KMS-11 (cell line): ENCODE measurements at regions not wholly inside any gene's neighbourhood (a gene's known extent, or its start where the extent isn't known, plus 50 kb on each side); places are given as distances from the start of the nearest gene placed in this dataset.

Source experiments
- H2AFZ ChIP-seq: fragments of 200-600 bp; sonication (generic); 2 replicates; pipeline ENCODE4 v1.6.1; 2016; ENCODE audit warnings: antibody characterized with exemption, mixed run types, low read depth
- H3K27ac ChIP-seq: fragments of 200-600 bp; sonication (generic); 2 replicates; pipeline ENCODE4 v1.6.1; 2016; ENCODE audit warnings: mild to moderate bottlenecking, mixed run types
- H3K27me3 ChIP-seq: fragments of 200-600 bp; sonication (generic); 2 replicates; pipeline ENCODE4 v1.6.1; 2017; ENCODE audit warnings: mild to moderate bottlenecking, low read depth, mixed run types, moderate library complexity; ENCODE audit not compliant: insufficient read depth
- H3K36me3 ChIP-seq: fragments of 200-600 bp; sonication (generic); 2 replicates; pipeline ENCODE4 v1.6.1; 2017; ENCODE audit warnings: mild to moderate bottlenecking, mixed run types; ENCODE audit not compliant: insufficient read depth
- H3K4me1 ChIP-seq: fragments of 200-600 bp; sonication (generic); 2 replicates; pipeline ENCODE4 v1.6.1; 2016; ENCODE audit warnings: mild to moderate bottlenecking, low read depth, mixed run types; ENCODE audit not compliant: poor library complexity, severe bottlenecking
- H3K4me2 ChIP-seq: fragments of 200-600 bp; sonication (generic); 2 replicates; pipeline ENCODE4 v1.7.0; 2016; ENCODE audit warnings: mild to moderate bottlenecking, mixed run types
- H3K4me3 ChIP-seq: fragments of 200-600 bp; sonication (generic); IDR thresholded peaks from 2 replicates; pipeline ENCODE4 v1.6.1; 2017; ENCODE audit warnings: low read depth, low read length, mixed read lengths; ENCODE audit not compliant: insufficient read depth
- H3K79me2 ChIP-seq: fragments of 200-600 bp; sonication (generic); 2 replicates; pipeline ENCODE4 v1.6.1; 2016; ENCODE audit warnings: low read depth, mixed run types; ENCODE audit not compliant: insufficient read depth
- H3K9ac ChIP-seq: fragments of 200-600 bp; sonication (generic); 2 replicates; pipeline ENCODE4 v1.6.1; 2016; ENCODE audit warnings: mild to moderate bottlenecking, mixed run types
- H4K20me1 ChIP-seq: fragments of 200-600 bp; sonication (generic); 2 replicates; pipeline ENCODE4 v1.6.1; 2016; ENCODE audit warnings: mild to moderate bottlenecking, mixed run types; ENCODE audit not compliant: insufficient read depth
- CTCF ChIP-seq: fragments of 200-600 bp; sonication (generic); conservative IDR thresholded peaks from 2 replicates; pipeline ENCODE4 v1.6.1; 2017; ENCODE audit warnings: low read depth, mild to moderate bottlenecking, antibody characterized with exemption, low read length, moderate library complexity, mixed read lengths

- no peak overlapping the region for H3K4me2 ChIP-seq
- no peaks in the 10 kb centered on the region for H3K79me2 ChIP-seq
- no peaks in the 10 kb centered on the region for H4K20me1 ChIP-seq
- no peaks in the 10 kb centered on the region for H3K36me3 ChIP-seq
- TF ChIP-seq CTCF = no peak
- no peaks in the 10 kb centered on the region for H3K4me1 ChIP-seq
- no peak overlapping the region for H2AFZ ChIP-seq
- no peaks in the 10 kb centered on the region for H3K27me3 ChIP-seq
- H3K4me3 ChIP-seq = no peak overlapping the region
- H3K9ac ChIP-seq = no peak overlapping the region
- H3K27ac ChIP-seq = no peak overlapping the region
These were observed 100.1 kb downstream of the ATP23 start for GRCh38 chr12:58041441-58041840.

GRCh38 chr12:58044966-58045365 lies 103.6 kb downstream of the ATP23 start:
- Histone ChIP-seq H3K4me3 (no peak overlapping the region), H3K9ac (no peak overlapping the region), H3K36me3 (no peaks in the 10 kb centered on the region), H3K4me2 (no peak overlapping the region), H3K27me3 (no peaks in the 10 kb centered on the region), H4K20me1 (no peaks in the 10 kb centered on the region), H3K4me1 (no peaks in the 10 kb centered on the region), H2AFZ (no peak overlapping the region), H3K27ac (no peak overlapping the region), H3K79me2 (no peaks in the 10 kb centered on the region)
- no peak for TF ChIP-seq CTCF

- Histone ChIP-seq H3K27ac (no peak overlapping the region), H3K9ac (no peak overlapping the region), H3K4me3 (no peak overlapping the region), H3K4me1 (no peaks in the 10 kb centered on the region), H4K20me1 (no peaks in the 10 kb centered on the region), H3K36me3 (no peaks in the 10 kb centered on the region), H3K4me2 (no peak overlapping the region), H3K27me3 (no peaks in the 10 kb centered on the region), H2AFZ (no peak overlapping the region), H3K79me2 (no peaks in the 10 kb centered on the region)
- no peak for TF ChIP-seq CTCF
These were observed 104.9 kb downstream of the ATP23 start for GRCh38 chr12:58046271-58046670.

GRCh38 chr12:58051378-58051777 lies 110.0 kb downstream of the ATP23 start:
- Histone ChIP-seq H3K36me3 (no peaks in the 10 kb centered on the region), H3K79me2 (no peaks in the 10 kb centered on the region), H4K20me1 (no peaks in the 10 kb centered on the region), H3K9ac (no peak overlapping the region), H3K4me3 (no peak overlapping the region), H3K27ac (no peak overlapping the region), H2AFZ (no peak overlapping the region), H3K4me2 (no peak overlapping the region), H3K4me1 (no peaks in the 10 kb centered on the region), H3K27me3 (no peaks in the 10 kb centered on the region)
- TF ChIP-seq CTCF = no peak

GRCh38 chr12:58064666-58065065 lies 123.3 kb downstream of the ATP23 start:
- H3K4me1 ChIP-seq = no peaks in the 10 kb centered on the region
- no peak overlapping the region for H3K9ac ChIP-seq
- no peak overlapping the region for H3K27ac ChIP-seq
- no peak overlapping the region for H3K4me2 ChIP-seq
- no peaks in the 10 kb centered on the region for H3K36me3 ChIP-seq
- H3K27me3 ChIP-seq = no peaks in the 10 kb centered on the region
- no peak overlapping the region for H3K4me3 ChIP-seq
- no peaks in the 10 kb centered on the region for H3K79me2 ChIP-seq
- no peaks in the 10 kb centered on the region for H4K20me1 ChIP-seq
- no peak for TF ChIP-seq CTCF
- H2AFZ ChIP-seq = no peak overlapping the region
